H1 (cell line): ENCODE measurements at regions not wholly inside any gene's neighbourhood (a gene's known extent, or its start where the extent isn't known, plus 50 kb on each side); places are given as distances from the start of the nearest gene placed in this dataset.

Experiments
- BCL11A ChIP-seq, 2 experiments: IDR thresholded peaks; one replicate each; pipeline ENCODE4 v1.6.1; 2011; ENCODE audit warnings: low read depth in 2 of 2, low read length in 2 of 2, mild to moderate bottlenecking in 2 of 2
- CEBPB ChIP-seq: IDR thresholded peaks from 2 replicates; pipeline ENCODE4 v1.6.1; 2012; ENCODE audit warnings: low read depth, low read length
- EZH2 ChIP-seq: fragments of 200-600 bp; sonication (generic); IDR thresholded peaks from 2 replicates; pipeline ENCODE4 v1.7.1; 2012; ENCODE audit warnings: low read depth, mild to moderate bottlenecking, moderate library complexity, low read length, inconsistent platforms; ENCODE audit not compliant: severe bottlenecking
- HDAC6 ChIP-seq: IDR thresholded peaks from one replicate; pipeline ENCODE4 v1.7.1; 2012; ENCODE audit warnings: low read depth, mild to moderate bottlenecking, inconsistent platforms, low read length, moderate library complexity
- POLR2AphosphoS5 ChIP-seq: IDR thresholded peaks from 2 replicates; pipeline ENCODE4 v1.6.1; 2011; ENCODE audit warnings: low read depth, low read length
- RNF2 ChIP-seq: fragments of 200-900, 300-1000 bp; sonication (generic); IDR thresholded peaks from 2 replicates; pipeline ENCODE4 v1.7.1; 2016; ENCODE audit warnings: borderline replicate concordance, low read depth, mild to moderate bottlenecking, antibody characterized with exemption, low read length; ENCODE audit not compliant: poor library complexity, severe bottlenecking; ENCODE audit errors: missing control alignments
- RXRA ChIP-seq: IDR thresholded peaks from 2 replicates; pipeline ENCODE4 v1.6.1; 2011; ENCODE audit warnings: low read depth, mild to moderate bottlenecking, low read length, moderate library complexity; ENCODE audit not compliant: insufficient read depth
- TF ChIP-seq, protein P1 (sequence below): fragments of 300-600 bp; sonication (generic); IDR thresholded peaks from 2 replicates; pipeline ENCODE4 v1.7.1; 2012; ENCODE audit warnings: low read length, moderate library complexity, mild to moderate bottlenecking, inconsistent platforms; ENCODE audit not compliant: insufficient replicate concordance
- TF ChIP-seq, protein P2 (sequence below), 3 experiments: IDR thresholded peaks; 1 replicate in 2 of 3; 2 replicates in 1 of 3; pipeline versions ENCODE4 v1.5.1 to v1.6.1; 2011; ENCODE audit warnings: low read length in 3 of 3, mild to moderate bottlenecking in 3 of 3, inconsistent platforms in 2 of 3, low read depth in 1 of 3, moderate library complexity in 1 of 3; ENCODE audit not compliant: insufficient read depth in 1 of 3; ENCODE audit errors: control extremely low read depth in 1 of 3

DNA sequence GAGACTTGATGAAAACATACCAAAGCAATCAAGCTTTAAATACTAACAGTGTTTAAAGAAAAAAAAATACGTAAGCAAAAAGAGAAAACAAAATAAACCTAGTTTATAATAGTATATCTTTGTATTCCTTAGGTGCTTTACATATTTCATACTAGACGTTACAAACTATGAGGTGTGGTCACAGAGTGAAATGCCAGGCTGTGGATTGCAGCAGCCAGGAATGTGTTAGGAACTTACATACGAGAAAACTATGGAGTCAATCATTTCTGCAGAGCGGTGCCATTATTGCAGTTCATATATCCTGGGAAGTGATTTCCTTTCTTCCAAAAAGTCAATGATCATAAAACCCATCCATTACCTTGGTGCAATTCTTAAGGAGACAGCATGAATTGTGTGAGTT is 443.6 kb upstream of the GRAMD2B start (continued):
- TF ChIP-seq, protein P1, sequence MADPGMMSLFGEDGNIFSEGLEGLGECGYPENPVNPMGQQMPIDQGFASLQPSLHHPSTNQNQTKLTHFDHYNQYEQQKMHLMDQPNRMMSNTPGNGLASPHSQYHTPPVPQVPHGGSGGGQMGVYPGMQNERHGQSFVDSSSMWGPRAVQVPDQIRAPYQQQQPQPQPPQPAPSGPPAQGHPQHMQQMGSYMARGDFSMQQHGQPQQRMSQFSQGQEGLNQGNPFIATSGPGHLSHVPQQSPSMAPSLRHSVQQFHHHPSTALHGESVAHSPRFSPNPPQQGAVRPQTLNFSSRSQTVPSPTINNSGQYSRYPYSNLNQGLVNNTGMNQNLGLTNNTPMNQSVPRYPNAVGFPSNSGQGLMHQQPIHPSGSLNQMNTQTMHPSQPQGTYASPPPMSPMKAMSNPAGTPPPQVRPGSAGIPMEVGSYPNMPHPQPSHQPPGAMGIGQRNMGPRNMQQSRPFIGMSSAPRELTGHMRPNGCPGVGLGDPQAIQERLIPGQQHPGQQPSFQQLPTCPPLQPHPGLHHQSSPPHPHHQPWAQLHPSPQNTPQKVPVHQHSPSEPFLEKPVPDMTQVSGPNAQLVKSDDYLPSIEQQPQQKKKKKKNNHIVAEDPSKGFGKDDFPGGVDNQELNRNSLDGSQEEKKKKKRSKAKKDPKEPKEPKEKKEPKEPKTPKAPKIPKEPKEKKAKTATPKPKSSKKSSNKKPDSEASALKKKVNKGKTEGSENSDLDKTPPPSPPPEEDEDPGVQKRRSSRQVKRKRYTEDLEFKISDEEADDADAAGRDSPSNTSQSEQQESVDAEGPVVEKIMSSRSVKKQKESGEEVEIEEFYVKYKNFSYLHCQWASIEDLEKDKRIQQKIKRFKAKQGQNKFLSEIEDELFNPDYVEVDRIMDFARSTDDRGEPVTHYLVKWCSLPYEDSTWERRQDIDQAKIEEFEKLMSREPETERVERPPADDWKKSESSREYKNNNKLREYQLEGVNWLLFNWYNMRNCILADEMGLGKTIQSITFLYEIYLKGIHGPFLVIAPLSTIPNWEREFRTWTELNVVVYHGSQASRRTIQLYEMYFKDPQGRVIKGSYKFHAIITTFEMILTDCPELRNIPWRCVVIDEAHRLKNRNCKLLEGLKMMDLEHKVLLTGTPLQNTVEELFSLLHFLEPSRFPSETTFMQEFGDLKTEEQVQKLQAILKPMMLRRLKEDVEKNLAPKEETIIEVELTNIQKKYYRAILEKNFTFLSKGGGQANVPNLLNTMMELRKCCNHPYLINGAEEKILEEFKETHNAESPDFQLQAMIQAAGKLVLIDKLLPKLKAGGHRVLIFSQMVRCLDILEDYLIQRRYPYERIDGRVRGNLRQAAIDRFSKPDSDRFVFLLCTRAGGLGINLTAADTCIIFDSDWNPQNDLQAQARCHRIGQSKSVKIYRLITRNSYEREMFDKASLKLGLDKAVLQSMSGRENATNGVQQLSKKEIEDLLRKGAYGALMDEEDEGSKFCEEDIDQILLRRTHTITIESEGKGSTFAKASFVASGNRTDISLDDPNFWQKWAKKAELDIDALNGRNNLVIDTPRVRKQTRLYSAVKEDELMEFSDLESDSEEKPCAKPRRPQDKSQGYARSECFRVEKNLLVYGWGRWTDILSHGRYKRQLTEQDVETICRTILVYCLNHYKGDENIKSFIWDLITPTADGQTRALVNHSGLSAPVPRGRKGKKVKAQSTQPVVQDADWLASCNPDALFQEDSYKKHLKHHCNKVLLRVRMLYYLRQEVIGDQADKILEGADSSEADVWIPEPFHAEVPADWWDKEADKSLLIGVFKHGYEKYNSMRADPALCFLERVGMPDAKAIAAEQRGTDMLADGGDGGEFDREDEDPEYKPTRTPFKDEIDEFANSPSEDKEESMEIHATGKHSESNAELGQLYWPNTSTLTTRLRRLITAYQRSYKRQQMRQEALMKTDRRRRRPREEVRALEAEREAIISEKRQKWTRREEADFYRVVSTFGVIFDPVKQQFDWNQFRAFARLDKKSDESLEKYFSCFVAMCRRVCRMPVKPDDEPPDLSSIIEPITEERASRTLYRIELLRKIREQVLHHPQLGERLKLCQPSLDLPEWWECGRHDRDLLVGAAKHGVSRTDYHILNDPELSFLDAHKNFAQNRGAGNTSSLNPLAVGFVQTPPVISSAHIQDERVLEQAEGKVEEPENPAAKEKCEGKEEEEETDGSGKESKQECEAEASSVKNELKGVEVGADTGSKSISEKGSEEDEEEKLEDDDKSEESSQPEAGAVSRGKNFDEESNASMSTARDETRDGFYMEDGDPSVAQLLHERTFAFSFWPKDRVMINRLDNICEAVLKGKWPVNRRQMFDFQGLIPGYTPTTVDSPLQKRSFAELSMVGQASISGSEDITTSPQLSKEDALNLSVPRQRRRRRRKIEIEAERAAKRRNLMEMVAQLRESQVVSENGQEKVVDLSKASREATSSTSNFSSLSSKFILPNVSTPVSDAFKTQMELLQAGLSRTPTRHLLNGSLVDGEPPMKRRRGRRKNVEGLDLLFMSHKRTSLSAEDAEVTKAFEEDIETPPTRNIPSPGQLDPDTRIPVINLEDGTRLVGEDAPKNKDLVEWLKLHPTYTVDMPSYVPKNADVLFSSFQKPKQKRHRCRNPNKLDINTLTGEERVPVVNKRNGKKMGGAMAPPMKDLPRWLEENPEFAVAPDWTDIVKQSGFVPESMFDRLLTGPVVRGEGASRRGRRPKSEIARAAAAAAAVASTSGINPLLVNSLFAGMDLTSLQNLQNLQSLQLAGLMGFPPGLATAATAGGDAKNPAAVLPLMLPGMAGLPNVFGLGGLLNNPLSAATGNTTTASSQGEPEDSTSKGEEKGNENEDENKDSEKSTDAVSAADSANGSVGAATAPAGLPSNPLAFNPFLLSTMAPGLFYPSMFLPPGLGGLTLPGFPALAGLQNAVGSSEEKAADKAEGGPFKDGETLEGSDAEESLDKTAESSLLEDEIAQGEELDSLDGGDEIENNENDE: no peak
- TF ChIP-seq EZH2: no peak
- no peak for TF ChIP-seq HDAC6
- TF ChIP-seq RXRA: no peak
- TF ChIP-seq BCL11A (IDR thresholded peaks at IDR 0.05; ENCODE audit: low read depth in 2 of 2, low read length in 2 of 2): no peak
- no peak for TF ChIP-seq RNF2
- no peak for TF ChIP-seq POLR2AphosphoS5
- TF ChIP-seq CEBPB: no peak
- TF ChIP-seq, protein P2, sequence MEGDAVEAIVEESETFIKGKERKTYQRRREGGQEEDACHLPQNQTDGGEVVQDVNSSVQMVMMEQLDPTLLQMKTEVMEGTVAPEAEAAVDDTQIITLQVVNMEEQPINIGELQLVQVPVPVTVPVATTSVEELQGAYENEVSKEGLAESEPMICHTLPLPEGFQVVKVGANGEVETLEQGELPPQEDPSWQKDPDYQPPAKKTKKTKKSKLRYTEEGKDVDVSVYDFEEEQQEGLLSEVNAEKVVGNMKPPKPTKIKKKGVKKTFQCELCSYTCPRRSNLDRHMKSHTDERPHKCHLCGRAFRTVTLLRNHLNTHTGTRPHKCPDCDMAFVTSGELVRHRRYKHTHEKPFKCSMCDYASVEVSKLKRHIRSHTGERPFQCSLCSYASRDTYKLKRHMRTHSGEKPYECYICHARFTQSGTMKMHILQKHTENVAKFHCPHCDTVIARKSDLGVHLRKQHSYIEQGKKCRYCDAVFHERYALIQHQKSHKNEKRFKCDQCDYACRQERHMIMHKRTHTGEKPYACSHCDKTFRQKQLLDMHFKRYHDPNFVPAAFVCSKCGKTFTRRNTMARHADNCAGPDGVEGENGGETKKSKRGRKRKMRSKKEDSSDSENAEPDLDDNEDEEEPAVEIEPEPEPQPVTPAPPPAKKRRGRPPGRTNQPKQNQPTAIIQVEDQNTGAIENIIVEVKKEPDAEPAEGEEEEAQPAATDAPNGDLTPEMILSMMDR (IDR thresholded peaks at IDR 0.05; ENCODE audit: control extremely low read depth in 1 of 3, insufficient read depth in 1 of 3, low read depth in 1 of 3, low read length in 3 of 3): no peak
